Eye (tissue), 1 donor: ENCODE measurements at regions not wholly inside any gene's neighbourhood (a gene's known extent, or its start where the extent isn't known, plus 50 kb on each side); places are given as distances from the start of the nearest gene placed in this dataset.

Experiments used
- DNase-seq: peaks from one replicate; pipeline ENCODE4 v3.0.0-alpha.2; 2015

- DNase-seq: no peak
Observed at GRCh38 chr5:17763301-17763700, 129.0 kb downstream of the TAF11L14 start.

GRCh38 chr5:17766031-17766430 is 131.8 kb downstream of the TAF11L14 start:
- DNase-seq: no peak

- peak; percentile 22 for DNase-seq
Observed at GRCh38 chr5:17769277-17769676, 135.0 kb downstream of the TAF11L14 start.

- peak; percentile 23 for DNase-seq
Observed at GRCh38 chr5:17772232-17772631, 138.0 kb downstream of the TAF11L14 start.

GRCh38 chr5:17785774-17786173 is 151.5 kb downstream of the TAF11L14 start:
- DNase-seq: no peak

GRCh38 chr5:17788351-17788750 is 154.1 kb downstream of the TAF11L14 start:
- DNase-seq: no peak

- no peak for DNase-seq
Observed at GRCh38 chr5:17794201-17794600, 159.9 kb downstream of the TAF11L14 start.

GRCh38 chr5:17794815-17795214 is 160.6 kb downstream of the TAF11L14 start:
- DNase-seq: no peak

GRCh38 chr5:17796142-17796541 is 161.9 kb downstream of the TAF11L14 start:
- DNase-seq: peak; percentile 27

GRCh38 chr5:17796757-17797396 is 162.6 kb downstream of the TAF11L14 start:
- no peak for DNase-seq

GRCh38 chr5:17799521-17799920 is 165.3 kb downstream of the TAF11L14 start:
- DNase-seq: no peak

GRCh38 chr5:17801595-17801994 is 167.3 kb downstream of the TAF11L14 start:
- DNase-seq: peak; percentile 45

GRCh38 chr5:17802256-17802655 is 168.0 kb downstream of the TAF11L14 start:
- peak; percentile 83 for DNase-seq

GRCh38 chr5:17803971-17804370 is 169.7 kb downstream of the TAF11L14 start:
- no peak for DNase-seq

GRCh38 chr5:17805227-17805825 is 171.1 kb downstream of the TAF11L14 start:
- peak; percentile 55 for DNase-seq

GRCh38 chr5:17806818-17807468 is 172.7 kb downstream of the TAF11L14 start:
- peak; percentile 65 for DNase-seq

- DNase-seq: peak; percentile 78
Observed at GRCh38 chr5:17808566-17808965, 174.3 kb downstream of the TAF11L14 start.

GRCh38 chr5:17810734-17811133 is 176.5 kb downstream of the TAF11L14 start:
- peak; percentile 10 for DNase-seq

- no peak for DNase-seq
Observed at GRCh38 chr5:17813214-17813613, 179.0 kb downstream of the TAF11L14 start.

- no peak for DNase-seq
Observed at GRCh38 chr5:17816505-17816904, 182.2 kb downstream of the TAF11L14 start.

GRCh38 chr5:17816944-17817343 is 182.7 kb downstream of the TAF11L14 start:
- no peak for DNase-seq

GRCh38 chr5:17817990-17818389 is 183.7 kb downstream of the TAF11L14 start:
- no peak for DNase-seq

GRCh38 chr5:17819783-17820182 is 185.5 kb downstream of the TAF11L14 start:
- DNase-seq: no peak

- DNase-seq: no peak
Observed at GRCh38 chr5:17828681-17829080, 194.4 kb downstream of the TAF11L14 start.
